HG03025 (cell line): ENCODE measurements at regions not wholly inside any gene's neighbourhood (a gene's known extent, or its start where the extent isn't known, plus 50 kb on each side); places are given as distances from the start of the nearest gene placed in this dataset.
"Not testable (repeated sequence)": the region's sequence is repeated elsewhere in the genome, so short reads cannot be mapped to it uniquely, and the experiment has no call there.

Source experiments
- ATAC-seq: cut with Tn5 transposase; IDR thresholded peaks from one replicate; pipeline ENCODE4 v1.9.1; 2021; ENCODE audit warnings: mild to moderate bottlenecking, moderate library complexity; ENCODE audit not compliant: unreplicated experiment, low FRiP score

- no peak for ATAC-seq
Observed at GRCh38 chr2:138902239-138902871, 122.2 kb upstream of the NXPH2 start.

DNA sequence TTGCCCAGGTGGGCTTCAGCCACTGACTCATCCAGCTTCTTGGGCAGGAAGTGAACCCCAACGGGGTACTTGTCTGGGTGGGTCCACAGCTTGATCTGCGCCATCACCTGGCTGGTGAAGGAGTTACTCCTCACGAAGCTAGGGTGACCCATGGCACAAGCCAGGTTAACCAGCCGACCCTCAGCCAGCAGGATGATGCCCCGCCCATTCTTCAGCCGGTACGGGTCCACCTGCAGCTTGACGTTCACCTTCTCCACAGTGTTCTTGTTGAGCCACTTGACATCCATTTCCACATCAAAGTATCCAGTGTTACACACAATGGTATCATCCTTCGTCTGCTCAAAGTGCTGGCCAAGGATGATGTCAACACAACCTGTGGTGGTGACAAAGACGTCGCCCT is 121.3 kb upstream of the NXPH2 start:
- no peak for ATAC-seq

DNA sequence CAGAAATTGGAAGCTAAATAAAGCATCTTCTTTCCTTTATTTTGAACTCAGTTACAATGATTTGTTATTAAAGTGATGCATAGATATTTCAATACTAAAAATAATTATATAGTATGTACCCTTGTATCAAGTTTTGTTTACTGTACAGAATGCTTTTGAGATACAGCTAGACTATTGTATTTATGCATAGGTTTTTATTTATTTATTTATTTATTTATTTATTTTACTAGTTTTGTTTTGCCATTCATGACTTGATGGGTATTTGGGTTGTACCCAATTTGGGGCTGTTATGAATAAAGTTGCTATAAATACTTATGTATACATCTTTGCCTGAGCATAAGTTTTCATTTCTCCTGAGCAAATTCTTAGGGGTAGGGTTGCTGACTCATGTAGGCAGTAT is 118.7 kb upstream of the NXPH2 start:
- ATAC-seq: no peak

DNA sequence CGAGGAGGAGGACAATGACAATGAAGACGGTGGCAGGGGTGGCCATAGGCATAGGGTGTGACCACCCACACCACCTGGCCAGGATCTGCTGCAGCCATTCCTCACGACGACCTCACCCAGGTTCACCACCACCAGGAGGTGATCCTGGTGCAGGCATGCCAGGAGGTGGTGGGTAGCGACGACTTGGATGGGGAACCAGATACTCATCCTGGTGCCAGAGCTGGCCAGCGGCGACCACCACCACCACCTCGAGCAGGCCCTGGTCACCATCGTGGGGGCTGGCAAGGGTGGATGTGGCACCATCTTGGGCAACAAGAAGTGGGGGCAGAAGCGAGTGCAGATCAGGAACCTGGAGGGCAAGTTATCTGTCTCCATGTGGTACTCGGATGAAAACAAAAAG is 117.1 kb upstream of the NXPH2 start:
- no peak for ATAC-seq

DNA sequence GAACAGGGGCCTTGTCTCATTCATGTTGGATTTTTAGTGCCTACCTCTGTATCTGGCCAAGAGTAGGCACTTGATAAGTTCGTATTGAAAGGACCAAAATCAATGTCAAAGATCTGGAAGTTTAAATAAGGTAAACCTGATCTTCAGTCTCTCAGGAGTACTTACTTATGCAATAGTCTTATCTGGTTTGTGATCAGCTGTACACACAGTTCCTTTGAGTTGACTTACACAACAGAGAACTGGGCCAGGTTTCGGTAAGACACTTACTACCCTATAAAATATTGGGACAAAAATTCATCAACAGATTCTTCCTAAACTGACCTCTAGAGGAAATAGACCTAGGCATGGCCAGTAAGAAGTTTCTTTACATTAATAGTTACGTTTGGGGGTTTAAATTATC is 113.6 kb upstream of the NXPH2 start:
- ATAC-seq: no peak

GRCh38 chr2:138881126-138881525 is 100.9 kb upstream of the NXPH2 start:
- no peak for ATAC-seq

GRCh38 chr2:138879931-138880330 is 99.7 kb upstream of the NXPH2 start:
- no peak for ATAC-seq

DNA sequence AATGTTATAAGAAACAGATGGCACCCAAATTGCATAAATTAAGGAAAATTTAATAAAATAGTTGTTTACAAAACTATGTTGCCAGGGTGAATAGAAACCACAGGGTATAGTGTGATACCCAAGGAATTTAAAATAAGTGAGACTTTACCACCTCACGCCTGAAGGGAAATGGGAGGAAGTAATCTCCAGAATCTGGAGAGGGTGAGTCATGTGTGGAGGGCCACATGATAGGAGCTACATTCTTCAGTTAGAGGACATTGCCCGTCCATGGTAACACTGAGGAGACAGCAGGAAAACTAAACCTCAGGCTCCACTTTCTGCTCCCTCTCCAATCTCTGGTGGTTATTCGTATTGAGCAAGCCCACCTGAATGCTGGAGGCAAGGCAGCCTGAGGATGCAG is 97.2 kb upstream of the NXPH2 start:
- ATAC-seq: no peak

GRCh38 chr2:138874251-138874650 is 94.1 kb upstream of the NXPH2 start:
- ATAC-seq: no peak

- ATAC-seq: not testable (repeated sequence)
Observed at GRCh38 chr2:138872116-138872515, 91.9 kb upstream of the NXPH2 start.

- ATAC-seq: no peak
Observed at GRCh38 chr2:138871312-138871711, 91.1 kb upstream of the NXPH2 start.

DNA sequence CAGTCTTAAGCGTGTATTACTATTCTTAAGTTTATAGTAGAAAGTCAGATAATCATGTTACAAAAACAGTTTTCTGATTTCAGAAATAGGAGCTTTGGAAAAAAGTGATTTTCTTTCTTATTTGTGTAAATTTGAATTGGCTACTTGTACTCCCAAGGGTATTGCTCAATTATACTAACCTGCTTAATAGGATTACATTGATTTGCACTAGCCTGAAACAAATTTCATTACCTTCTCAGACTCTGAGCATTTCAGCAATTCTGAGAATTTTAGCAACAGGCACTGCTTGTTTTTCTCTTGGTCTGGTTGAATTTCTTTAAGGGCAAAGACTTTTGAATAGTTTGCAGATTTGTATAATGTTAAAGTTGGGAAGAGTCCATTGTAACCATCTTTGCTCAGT is 87.2 kb upstream of the NXPH2 start:
- ATAC-seq: no peak

DNA sequence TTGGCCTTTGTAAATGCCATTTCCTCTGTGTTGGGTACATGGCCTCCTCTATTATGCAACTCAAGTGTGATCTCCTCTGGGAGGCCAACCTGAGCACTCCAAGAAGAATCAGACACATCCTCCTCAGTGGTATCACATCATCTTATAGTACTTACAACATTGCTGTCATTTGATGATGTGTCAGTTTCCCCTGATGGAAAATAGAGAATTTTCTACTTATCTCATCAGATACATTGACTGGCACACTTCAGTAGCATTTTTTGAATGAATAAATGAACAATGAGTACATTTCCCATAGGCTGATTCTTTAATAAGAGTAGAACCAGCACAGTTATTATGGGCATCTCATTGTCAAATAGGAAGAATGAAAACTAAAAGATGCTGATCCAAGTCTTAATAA is 86.6 kb upstream of the NXPH2 start:
- no peak for ATAC-seq

GRCh38 chr2:138853761-138854160 is 73.6 kb upstream of the NXPH2 start:
- no peak for ATAC-seq

DNA sequence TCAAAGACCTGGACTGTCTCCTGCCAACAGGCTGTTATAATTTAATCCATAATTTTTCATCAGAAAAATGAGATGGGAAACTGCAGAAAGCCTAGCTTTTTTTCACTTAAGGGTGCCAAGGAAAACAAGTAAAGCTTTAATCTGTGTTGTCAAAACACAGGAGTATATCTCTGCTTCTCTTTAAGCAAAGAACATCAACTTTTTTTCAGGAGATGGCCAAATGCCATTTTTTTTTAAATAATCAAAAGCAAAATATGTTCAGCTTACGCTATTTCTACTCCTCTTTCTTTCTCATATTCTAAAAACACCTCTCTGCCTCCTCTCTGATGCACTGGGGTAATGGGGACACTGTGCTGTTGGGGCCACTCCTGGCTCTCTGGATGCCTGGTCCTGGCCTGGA is 73.1 kb upstream of the NXPH2 start:
- ATAC-seq: no peak

GRCh38 chr2:138846216-138846821 is 66.1 kb upstream of the NXPH2 start:
- ATAC-seq: no peak

DNA sequence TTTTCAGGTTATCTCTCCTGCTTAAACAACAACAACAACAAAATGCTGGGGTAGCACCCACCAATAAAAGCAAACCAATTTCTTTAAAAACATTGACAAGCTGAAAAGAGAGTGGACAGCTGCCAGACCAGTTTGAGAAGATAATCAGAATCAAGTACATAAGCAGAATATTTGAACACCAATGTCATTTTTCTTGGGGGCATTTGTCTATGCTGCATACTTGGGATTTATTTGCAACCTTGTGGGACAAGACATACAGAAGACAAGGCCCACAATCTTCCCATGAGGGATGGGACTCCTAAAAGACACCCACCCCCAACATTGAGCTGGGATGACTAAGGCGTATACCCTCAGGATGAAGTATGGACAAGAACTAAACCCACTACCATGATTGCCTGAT is 62.2 kb upstream of the NXPH2 start:
- ATAC-seq: no peak

DNA sequence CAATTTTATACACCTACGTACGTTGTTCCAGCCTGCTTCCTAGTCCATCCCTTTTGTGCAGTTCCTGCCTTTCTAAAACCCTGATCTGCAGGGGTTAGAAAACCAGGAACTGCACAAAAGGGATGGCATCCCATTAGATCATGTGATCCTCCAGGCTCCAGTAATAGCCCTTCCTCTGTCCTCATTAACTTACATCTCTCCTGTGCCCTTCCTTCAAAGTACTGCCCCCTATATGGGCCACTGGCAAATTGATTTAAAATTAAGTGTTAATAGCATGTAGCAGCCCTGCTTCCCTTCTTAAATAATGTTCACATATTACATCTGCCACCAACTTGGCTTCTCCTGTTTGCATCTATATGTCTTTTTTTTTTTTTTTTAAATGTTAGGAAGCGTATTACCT is 61.3 kb upstream of the NXPH2 start:
- ATAC-seq: no peak

DNA sequence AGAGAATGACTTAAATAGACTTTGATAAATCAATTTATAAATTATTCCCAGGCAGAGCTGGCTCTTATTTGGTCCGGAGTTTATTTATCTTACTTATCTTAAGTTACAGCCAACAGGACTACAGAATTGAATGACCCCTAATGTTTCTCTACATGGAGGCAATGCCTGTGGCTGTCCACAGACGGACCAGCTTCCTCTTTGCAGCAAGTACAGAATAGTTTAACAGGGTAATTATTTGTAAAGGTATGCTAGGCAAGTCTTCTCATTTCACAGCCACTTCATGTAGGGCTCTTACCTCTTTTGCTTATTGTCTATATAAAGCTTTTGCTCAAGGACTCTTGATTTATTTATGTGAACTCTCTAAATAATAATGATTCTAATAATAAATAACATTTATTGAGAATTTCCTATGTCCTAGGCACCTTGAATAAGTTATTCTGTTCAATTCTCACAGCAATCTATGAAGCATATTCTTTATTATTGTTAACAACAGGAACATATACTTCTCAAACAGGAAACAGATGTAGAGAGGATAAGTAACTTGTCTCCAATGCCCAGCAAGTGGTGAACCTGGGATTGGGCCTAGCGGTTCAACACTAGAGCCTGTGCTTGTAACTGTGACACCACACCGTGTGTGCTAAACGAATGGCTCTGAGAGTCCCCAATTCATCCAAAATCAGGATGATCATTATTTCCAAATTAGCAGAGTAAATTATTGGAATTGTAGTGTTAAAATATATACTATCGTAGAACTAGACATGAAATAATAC is 58.8 kb upstream of the NXPH2 start:
- ATAC-seq: no peak

DNA sequence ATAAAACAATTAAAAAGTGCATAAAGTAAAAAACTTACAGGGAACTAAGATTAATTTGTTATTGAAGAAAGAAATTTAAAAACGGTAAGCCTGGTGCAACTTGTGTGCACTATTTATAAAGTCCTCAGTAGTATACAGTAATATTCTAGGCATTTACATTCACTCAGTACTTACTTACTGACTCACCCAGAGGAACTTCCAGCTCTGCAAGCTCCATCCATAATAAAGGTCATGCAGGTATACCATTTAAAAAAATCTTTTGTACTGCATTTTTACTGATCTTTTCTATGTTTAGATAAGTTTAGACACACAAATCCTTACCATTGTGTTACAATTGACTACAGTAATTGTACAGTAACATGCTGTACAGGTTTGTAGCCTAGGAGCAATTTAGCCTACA is 51.5 kb upstream of the NXPH2 start:
- no peak for ATAC-seq

GRCh38 chr2:138831154-138831553 is 51.0 kb upstream of the NXPH2 start:
- ATAC-seq: no peak

DNA sequence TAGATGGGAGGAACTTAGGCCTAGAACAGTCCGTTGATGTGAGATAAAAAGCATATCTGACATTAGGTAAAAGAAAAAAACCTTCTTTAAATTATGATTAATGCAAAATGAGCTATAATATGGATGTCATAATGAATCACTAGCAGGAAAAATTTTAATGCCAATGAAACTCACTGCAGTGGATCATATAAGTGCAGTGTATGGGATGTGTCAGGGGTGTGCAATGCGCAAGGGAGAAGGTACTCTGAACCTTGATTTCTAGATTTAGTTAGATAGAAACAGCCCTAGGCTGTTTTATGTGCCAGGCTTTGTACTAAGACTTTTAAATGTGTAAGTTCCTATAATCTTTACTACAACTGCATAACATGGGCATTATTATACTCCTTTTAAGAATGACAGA is 50.4 kb upstream of the NXPH2 start:
- ATAC-seq: no peak
